Activated T-cell treated with anti-CD3 and anti-CD28 coated beads, Interleukin-2, amount 50 U/mL, for 24 hours (primary cell): ENCODE measurements at regions not wholly inside any gene's neighbourhood (a gene's known extent, or its start where the extent isn't known, plus 50 kb on each side); places are given as distances from the start of the nearest gene placed in this dataset.

Experiments used
- DNase-seq: peaks from one replicate; pipeline ENCODE4 v3.0.0-alpha.2; 2020
- H3K27ac Mint-ChIP-seq: 2 replicates; pipeline ENCODE4 v1.8.0; 2020; ENCODE audit warnings: mild to moderate bottlenecking, mixed read lengths
- H3K27me3 Mint-ChIP-seq: 2 replicates; pipeline ENCODE4 v1.8.0; 2020; ENCODE audit warnings: mixed read lengths
- H3K36me3 Mint-ChIP-seq: 2 replicates; pipeline ENCODE4 v1.8.0; 2020; ENCODE audit warnings: low read depth, mixed read lengths
- H3K4me1 Mint-ChIP-seq: 2 replicates; pipeline ENCODE4 v1.8.0; 2020; ENCODE audit warnings: low read depth, mixed read lengths
- H3K4me3 Mint-ChIP-seq: 2 replicates; pipeline ENCODE4 v1.8.0; 2020; ENCODE audit warnings: mild to moderate bottlenecking, moderate library complexity, mixed read lengths
- H3K9me3 Mint-ChIP-seq: 2 replicates; pipeline ENCODE4 v1.8.0; 2020; ENCODE audit warnings: mixed read lengths

DNA sequence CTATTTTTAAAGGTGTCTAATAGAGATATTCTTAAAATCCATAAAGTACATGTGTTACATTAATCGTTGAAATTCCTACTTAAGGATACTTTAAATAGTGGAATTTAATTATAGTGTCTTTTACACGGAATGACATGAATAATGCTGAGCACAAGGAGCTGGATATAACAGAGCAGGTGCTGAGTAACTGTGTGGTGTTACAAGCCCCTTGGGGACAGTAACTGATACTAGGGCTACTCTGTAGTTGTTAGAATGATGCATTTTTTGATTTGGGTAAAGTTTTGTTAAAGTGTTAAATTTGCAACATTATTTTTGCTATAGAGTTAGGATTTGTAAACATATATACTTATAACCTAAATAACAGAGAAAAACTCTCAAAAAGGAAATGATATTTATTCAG, 1496.1 kb downstream of the OTOL1 start:
- Mint-ChIP-seq H3K27ac (no peak overlapping the region), H3K4me1 (no peaks in the 10 kb centered on the region), H3K27me3 (no peaks in the 10 kb centered on the region), H3K9me3 (peaks cover 19% of the 10 kb centered on the region), H3K36me3 (no peaks in the 10 kb centered on the region), H3K4me3 (no peak overlapping the region)
- no peak for DNase-seq

DNA sequence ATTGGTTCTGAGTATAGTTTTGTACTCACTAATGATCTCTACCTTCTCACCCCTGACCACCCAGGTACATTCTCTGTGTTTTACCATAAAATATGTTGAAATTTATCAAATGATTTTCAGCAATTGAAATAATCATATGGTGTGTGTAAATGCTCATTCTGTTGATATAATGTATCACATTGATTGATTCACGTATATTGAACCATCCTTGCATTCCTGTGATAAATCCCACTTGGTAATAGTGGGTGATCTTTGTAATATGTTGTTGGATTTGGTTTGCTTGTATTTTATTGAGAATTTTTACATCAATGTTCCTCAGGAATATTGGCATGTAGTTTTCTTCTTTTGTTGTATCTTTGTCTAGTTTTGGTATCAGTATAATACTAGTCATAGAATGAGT, 1497.6 kb downstream of the OTOL1 start:
- Mint-ChIP-seq H3K36me3 (no peaks in the 10 kb centered on the region), H3K27ac (no peak overlapping the region), H3K27me3 (no peaks in the 10 kb centered on the region), H3K4me3 (no peak overlapping the region), H3K4me1 (no peaks in the 10 kb centered on the region), H3K9me3 (peaks cover 19% of the 10 kb centered on the region)
- DNase-seq: no peak

- peaks cover 19% of the 10 kb centered on the region for H3K9me3 Mint-ChIP-seq
- H3K4me3 Mint-ChIP-seq: no peak overlapping the region
- H3K4me1 Mint-ChIP-seq: no peaks in the 10 kb centered on the region
- H3K27ac Mint-ChIP-seq: no peak overlapping the region
- H3K36me3 Mint-ChIP-seq: no peaks in the 10 kb centered on the region
- no peaks in the 10 kb centered on the region for H3K27me3 Mint-ChIP-seq
- DNase-seq: no peak
Measured at GRCh38 chr3:162996368-162996767, 1499.8 kb downstream of the OTOL1 start.

GRCh38 chr3:162998205-162998604, 1501.6 kb downstream of the OTOL1 start:
- no peak for DNase-seq
- H3K9me3 Mint-ChIP-seq: peaks cover 16% of the 10 kb centered on the region
- no peak overlapping the region for H3K4me3 Mint-ChIP-seq
- H3K27ac Mint-ChIP-seq: no peak overlapping the region
- no peaks in the 10 kb centered on the region for H3K27me3 Mint-ChIP-seq
- H3K4me1 Mint-ChIP-seq: no peaks in the 10 kb centered on the region
- H3K36me3 Mint-ChIP-seq: no peaks in the 10 kb centered on the region

GRCh38 chr3:163011596-163011995, 1515.0 kb downstream of the OTOL1 start:
- Mint-ChIP-seq H3K27me3 (no peaks in the 10 kb centered on the region), H3K27ac (no peak overlapping the region), H3K4me3 (no peak overlapping the region), H3K9me3 (peaks cover 3% of the 10 kb centered on the region), H3K36me3 (no peaks in the 10 kb centered on the region), H3K4me1 (no peaks in the 10 kb centered on the region)
- no peak for DNase-seq

DNA sequence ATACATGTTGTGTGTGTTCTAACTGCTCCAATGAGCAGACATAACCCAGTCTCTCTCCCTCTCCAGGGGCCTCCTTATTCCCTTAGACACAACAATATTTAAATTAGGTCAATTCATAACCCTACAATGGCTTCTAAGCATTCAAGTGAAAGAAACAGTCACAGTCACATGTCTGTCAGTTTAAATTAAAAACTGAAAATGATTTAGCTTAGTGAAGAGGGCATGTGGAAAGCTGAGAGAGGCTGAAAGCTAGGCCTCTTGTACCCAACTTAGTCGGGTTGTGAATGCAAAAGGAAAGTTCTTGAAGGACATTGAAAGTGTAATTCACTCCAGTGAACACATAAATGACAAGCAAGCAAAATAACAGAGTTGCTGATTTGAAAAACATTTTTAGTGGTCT, 1519.6 kb downstream of the OTOL1 start:
- Mint-ChIP-seq H3K36me3 (no peaks in the 10 kb centered on the region), H3K4me3 (no peak overlapping the region), H3K27ac (no peak overlapping the region)

DNA sequence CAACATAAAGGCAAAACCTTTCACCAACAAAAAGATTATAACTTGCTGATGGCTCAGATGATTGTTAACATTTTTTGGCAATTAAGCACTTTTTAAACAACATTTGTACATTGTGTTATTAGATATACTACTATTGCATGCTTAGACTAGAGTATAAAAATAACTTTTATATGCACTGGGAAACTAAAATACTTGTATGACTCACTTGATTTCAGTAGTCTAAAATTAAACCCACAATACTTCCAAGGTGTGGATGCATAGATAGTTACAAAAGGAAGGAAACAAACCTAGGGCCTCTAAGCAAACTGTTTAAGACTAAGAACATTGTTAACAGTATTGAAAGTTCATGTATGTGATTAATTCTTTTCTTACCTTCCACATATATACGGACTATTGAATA, 1521.5 kb downstream of the OTOL1 start:
- DNase-seq: no peak
- H3K4me1 Mint-ChIP-seq: no peaks in the 10 kb centered on the region
- H3K9me3 Mint-ChIP-seq: peaks cover 2% of the 10 kb centered on the region
- H3K27ac Mint-ChIP-seq: no peak overlapping the region
- no peak overlapping the region for H3K4me3 Mint-ChIP-seq
- no peaks in the 10 kb centered on the region for H3K27me3 Mint-ChIP-seq
- no peaks in the 10 kb centered on the region for H3K36me3 Mint-ChIP-seq

More for the DNA sequence above, 1519.6 kb downstream of the OTOL1 start:
- Mint-ChIP-seq H3K27me3 (no peaks in the 10 kb centered on the region), H3K9me3 (peaks cover 2% of the 10 kb centered on the region), H3K4me1 (no peaks in the 10 kb centered on the region)
- DNase-seq: no peak

DNA sequence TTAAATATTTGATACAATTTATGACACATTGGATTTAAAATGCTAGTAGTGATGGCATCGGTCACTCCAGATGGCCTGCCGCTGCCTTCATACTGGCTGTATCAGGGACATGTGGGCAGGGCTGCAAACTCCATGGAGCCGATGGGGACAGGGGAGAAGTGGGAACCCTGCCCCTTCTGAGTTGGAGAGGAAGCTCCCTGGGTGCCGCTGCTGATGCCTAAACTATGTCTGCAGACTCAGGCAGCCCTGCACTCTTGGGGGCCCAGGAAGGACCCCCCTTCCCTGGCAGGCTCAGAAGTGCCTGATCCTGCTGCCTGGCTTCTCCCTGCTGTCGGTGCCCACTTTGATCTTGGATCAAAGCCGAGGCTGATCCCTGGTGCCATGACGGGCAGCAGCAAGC, 1522.1 kb downstream of the OTOL1 start:
- no peaks in the 10 kb centered on the region for H3K4me1 Mint-ChIP-seq
- H3K4me3 Mint-ChIP-seq: no peak overlapping the region
- no peaks in the 10 kb centered on the region for H3K36me3 Mint-ChIP-seq
- DNase-seq: no peak
- no peak overlapping the region for H3K27ac Mint-ChIP-seq
- peaks cover 2% of the 10 kb centered on the region for H3K9me3 Mint-ChIP-seq
- no peaks in the 10 kb centered on the region for H3K27me3 Mint-ChIP-seq

- no peak for DNase-seq
- Mint-ChIP-seq H3K9me3 (peaks cover 2% of the 10 kb centered on the region), H3K27me3 (no peaks in the 10 kb centered on the region), H3K4me3 (no peak overlapping the region), H3K4me1 (no peaks in the 10 kb centered on the region), H3K27ac (no peak overlapping the region), H3K36me3 (no peaks in the 10 kb centered on the region)
Measured at GRCh38 chr3:163019260-163019659, 1522.7 kb downstream of the OTOL1 start.

DNA sequence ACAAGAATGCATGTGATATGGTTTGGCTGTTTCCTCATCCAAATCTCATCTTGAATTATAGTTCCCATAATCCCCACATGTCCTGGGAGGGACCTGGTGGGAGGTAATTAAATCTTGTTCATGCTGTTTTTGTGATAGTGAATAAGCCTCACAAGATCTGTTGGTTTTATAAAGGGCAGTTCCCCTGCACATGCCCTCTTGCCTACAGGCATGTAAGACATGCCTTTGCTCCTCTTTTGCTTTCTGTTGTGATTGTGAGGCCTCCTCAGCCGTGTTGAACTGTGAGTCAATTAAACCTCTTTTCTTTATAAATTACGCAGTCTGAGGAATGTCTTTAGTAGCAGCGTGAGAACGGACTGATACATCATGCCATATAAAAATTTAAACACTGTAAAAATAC, 1537.0 kb downstream of the OTOL1 start:
- Mint-ChIP-seq H3K36me3 (no peaks in the 10 kb centered on the region), H3K9me3 (peaks cover 10% of the 10 kb centered on the region), H3K27me3 (no peaks in the 10 kb centered on the region), H3K4me3 (no peak overlapping the region), H3K4me1 (no peaks in the 10 kb centered on the region), H3K27ac (no peak overlapping the region)
- no peak for DNase-seq

- DNase-seq: no peak
- H3K4me1 Mint-ChIP-seq: no peaks in the 10 kb centered on the region
- H3K27ac Mint-ChIP-seq: no peak overlapping the region
- no peak overlapping the region for H3K4me3 Mint-ChIP-seq
- peaks cover 18% of the 10 kb centered on the region for H3K9me3 Mint-ChIP-seq
- no peaks in the 10 kb centered on the region for H3K27me3 Mint-ChIP-seq
- no peaks in the 10 kb centered on the region for H3K36me3 Mint-ChIP-seq
Measured at GRCh38 chr3:163039636-163040035, 1543.0 kb downstream of the OTOL1 start.

- DNase-seq: no peak
- Mint-ChIP-seq H3K4me1 (no peaks in the 10 kb centered on the region), H3K27me3 (no peaks in the 10 kb centered on the region), H3K36me3 (no peaks in the 10 kb centered on the region), H3K27ac (no peak overlapping the region), H3K9me3 (peaks cover 13% of the 10 kb centered on the region), H3K4me3 (no peak overlapping the region)
Measured at GRCh38 chr3:163043074-163043473, 1546.5 kb downstream of the OTOL1 start.

DNA sequence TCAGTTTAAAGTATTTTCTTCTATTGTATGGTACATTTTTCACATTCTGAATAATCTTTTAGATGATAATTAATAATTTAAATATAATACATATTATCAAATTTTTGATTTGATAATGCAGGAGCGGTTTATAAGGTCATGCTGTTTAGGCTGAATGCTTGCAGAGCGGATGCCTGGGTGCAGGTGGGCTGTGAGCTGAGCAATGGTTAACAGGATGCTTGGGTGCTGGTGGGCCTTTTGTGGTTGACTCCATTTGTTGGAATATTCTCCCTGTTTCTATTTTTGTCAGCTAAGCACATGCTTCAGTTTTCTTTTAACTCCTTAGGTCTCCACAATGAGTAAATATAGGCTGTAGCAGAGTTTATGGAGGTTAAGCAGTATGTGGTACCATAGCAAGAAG, 1549.3 kb downstream of the OTOL1 start:
- Mint-ChIP-seq H3K4me3 (no peak overlapping the region), H3K36me3 (no peaks in the 10 kb centered on the region), H3K9me3 (peaks cover 11% of the 10 kb centered on the region)

GRCh38 chr3:163048881-163049280, 1552.3 kb downstream of the OTOL1 start:
- no peaks in the 10 kb centered on the region for H3K9me3 Mint-ChIP-seq
- H3K27ac Mint-ChIP-seq: no peak overlapping the region
- H3K4me1 Mint-ChIP-seq: no peaks in the 10 kb centered on the region
- H3K36me3 Mint-ChIP-seq: no peaks in the 10 kb centered on the region
- H3K4me3 Mint-ChIP-seq: no peak overlapping the region
- no peaks in the 10 kb centered on the region for H3K27me3 Mint-ChIP-seq
- DNase-seq: no peak

More for the DNA sequence above, 1549.3 kb downstream of the OTOL1 start:
- no peak for DNase-seq
- no peak overlapping the region for H3K27ac Mint-ChIP-seq
- no peaks in the 10 kb centered on the region for H3K4me1 Mint-ChIP-seq
- no peaks in the 10 kb centered on the region for H3K27me3 Mint-ChIP-seq

- peaks cover 2% of the 10 kb centered on the region for H3K9me3 Mint-ChIP-seq
- H3K4me1 Mint-ChIP-seq: no peaks in the 10 kb centered on the region
- H3K27ac Mint-ChIP-seq: no peak overlapping the region
- no peak overlapping the region for H3K4me3 Mint-ChIP-seq
- H3K27me3 Mint-ChIP-seq: no peaks in the 10 kb centered on the region
- no peaks in the 10 kb centered on the region for H3K36me3 Mint-ChIP-seq
- DNase-seq: no peak
Measured at GRCh38 chr3:163056874-163057497, 1560.4 kb downstream of the OTOL1 start.
